Epithelial cell of esophagus (primary cell): ENCODE measurements at regions not wholly inside any gene's neighbourhood (a gene's known extent, or its start where the extent isn't known, plus 50 kb on each side); places are given as distances from the start of the nearest gene placed in this dataset.

Experiments used
- DNase-seq: peaks from one replicate; pipeline ENCODE4 v3.0.0; 2010; ENCODE audit warnings: low read depth
- H3K4me3 ChIP-seq: 2 replicates; pipeline ENCODE4 v1.5.1; 2011; ENCODE audit warnings: mild to moderate bottlenecking, low read length, control low read depth
- CTCF ChIP-seq: IDR thresholded peaks from 2 replicates; pipeline ENCODE4 v1.5.1; 2011; ENCODE audit warnings: low read depth, mild to moderate bottlenecking, low read length, control low read depth, inconsistent platforms; ENCODE audit not compliant: insufficient read depth; ENCODE audit errors: missing control alignments

GRCh38 chr11:103849366-103849765 lies 187.1 kb upstream of the DDI1 start:
- H3K4me3 ChIP-seq, result no peak overlapping the region
- no peak for DNase-seq
- no peak for TF ChIP-seq CTCF

- no peak overlapping the region for H3K4me3 ChIP-seq
- TF ChIP-seq CTCF, result no peak
- no peak for DNase-seq
These were observed 185.8 kb upstream of the DDI1 start for GRCh38 chr11:103850419-103851165.

DNA sequence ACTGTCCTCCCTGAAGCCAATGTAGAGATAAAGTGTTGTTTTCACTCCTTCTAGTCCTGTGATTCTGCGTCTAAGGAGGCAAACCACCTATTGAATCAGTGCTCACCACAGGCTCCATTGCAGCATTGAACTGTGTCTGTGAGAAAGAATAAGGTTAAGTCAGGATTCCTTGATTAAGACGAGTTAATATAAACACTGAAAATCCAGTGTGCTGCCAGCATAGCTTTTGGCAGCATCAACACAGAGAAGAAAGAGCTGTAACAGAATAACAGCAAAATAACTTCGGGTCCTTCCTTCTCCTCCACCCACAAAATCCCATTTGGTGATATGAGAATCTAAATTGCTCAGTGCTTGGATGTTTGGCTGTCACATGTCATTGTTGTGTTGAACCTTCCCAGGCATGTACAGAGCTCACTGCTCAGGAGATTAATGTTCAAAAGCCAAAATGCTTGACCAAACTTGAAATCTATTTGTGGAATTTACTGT lies 185.2 kb upstream of the DDI1 start:
- peak; percentile 39 for DNase-seq
- no peak for TF ChIP-seq CTCF
- H3K4me3 ChIP-seq, result no peak overlapping the region
